ENCODE measurements at regions not wholly inside any gene's neighbourhood (a gene's known extent, or its start where the extent isn't known, plus 50 kb on each side); places are given as distances from the start of the nearest gene placed in this dataset.

GRCh38 chr2:47299555-47299954 lies 69.6 kb upstream of the EPCAM start (continued):
- TF ChIP-seq ZBTB34 (CRISPR knock-in tag; IDR thresholded peaks at IDR 0.05) (no peak), SUPT5H (IDR thresholded peaks at IDR 0.05) (no peak), ZBTB8A (IDR thresholded peaks at IDR 0.05; ENCODE audit: partially characterized antibody) (no peak), XRCC4 (IDR thresholded peaks at IDR 0.05; ENCODE audit: extremely low read depth, insufficient read depth, insufficient read length) (no peak), MAFK (IDR thresholded peaks at IDR 0.05; ENCODE audit: low read length) (peak; percentile 82), TFAP4 (CRISPR knock-in tag; IDR thresholded peaks at IDR 0.05; ENCODE audit: borderline replicate concordance) (peak; percentile 70), HMG20B (CRISPR knock-in tag; IDR thresholded peaks at IDR 0.05) (no peak), FOSL1 (tag; conservative IDR thresholded peaks at IDR 0.05) (peak; percentile 76), ZNF263 (CRISPR knock-in tag; IDR thresholded peaks at IDR 0.05; ENCODE audit: borderline replicate concordance) (no peak), CTCF (IDR thresholded peaks at IDR 0.05 in 2 of 3, conservative IDR thresholded peaks at IDR 0.05 in 1 of 3; ENCODE audit: insufficient read depth in 2 of 3, low read depth in 1 of 3, low read length in 3 of 3) (no peak), MCM3 (IDR thresholded peaks at IDR 0.05) (no peak), NFE2 (IDR thresholded peaks at IDR 0.05; ENCODE audit: low read depth) (peak; percentile 92), NR4A1 (CRISPR knock-in tag; IDR thresholded peaks at IDR 0.05) (no peak), NR4A1 (tag; IDR thresholded peaks at IDR 0.05) (no peak), TFAM (CRISPR knock-in tag; conservative IDR thresholded peaks at IDR 0.05) (no peak)

Data from K562 (cell line).